HepG2 (cell line): ENCODE measurements at regions not wholly inside any gene's neighbourhood (a gene's known extent, or its start where the extent isn't known, plus 50 kb on each side); places are given as distances from the start of the nearest gene placed in this dataset.

ENCODE experiments used
- ATAC-seq: fragments of 200-7000 bp; cut with Tn5 transposase; 3 replicates; pipeline ENCODE4 v1.9.1; 2020; ENCODE audit warnings: mild to moderate bottlenecking, moderate library complexity
- BruUV-seq: library from RNA; stranded (reverse); fragments of 400-500 nt; replicated peaks from 2 replicates; lab custom pipeline; 2021; lab: Mats Ljungman, UMichigan
- CTCF ChIA-PET: fragments of 300-600 bp; formaldehyde crosslinking; extraction: SDS; loops from one replicate; lab custom pipeline; 2021; ENCODE audit warnings: low total read pairs, inconsistent platforms, low intra/inter-chr PET ratio; lab: Yijun Ruan, JAX
- POLR2A ChIA-PET: fragments of 350-600 bp; sonication (Branson Sonifier 250); formaldehyde crosslinking; loops from one replicate; lab custom pipeline; 2020; ENCODE audit warnings: antibody characterized with exemption, inconsistent platforms; lab: Yijun Ruan, JAX
- DNase-seq: peaks from one replicate; pipeline ENCODE4 v3.0.0-alpha.2; 2015; ENCODE audit warnings: low spot score
- FAIRE-seq: peaks from 3 replicates; lab custom pipeline; 2011; peaks lifted over from hg19 to GRCh38; lab: Jason Lieb, UNC
- H2AFZ ChIP-seq: one replicate; pipeline ENCODE4 v1.6.1; 2011; ENCODE audit warnings: low read length, inconsistent platforms
- H3K27ac ChIP-seq: fragments of 300-600 bp; 3 replicates; pipeline ENCODE4 v1.8.0; 2011; ENCODE audit warnings: mixed run types, mild to moderate bottlenecking, mixed read lengths, low read length, inconsistent platforms; ENCODE audit not compliant: insufficient read depth; ENCODE audit errors: extremely low read length
- H3K27me3 ChIP-seq, 2 experiments: fragments of 200-600 bp in 1 of 2; 2 replicates in 1 of 2; 3 replicates in 1 of 2; pipeline versions ENCODE4 v1.6.0 to v1.8.0; 2011; ENCODE audit warnings: low read length in 2 of 2, mild to moderate bottlenecking in 2 of 2, moderate library complexity in 2 of 2, inconsistent platforms in 1 of 2; ENCODE audit not compliant: insufficient read depth in 2 of 2, control insufficient read depth in 1 of 2
- H3K36me3 ChIP-seq, 2 experiments: fragments of 200-600 bp in 1 of 2; replicated peaks in 1 of 2; 2 replicates in 1 of 2; 3 replicates in 1 of 2; pipeline versions ENCODE4 v1.5.1 to v1.8.0; 2011; ENCODE audit warnings: low read length in 2 of 2, inconsistent platforms in 1 of 2; ENCODE audit not compliant: insufficient read depth in 2 of 2, control insufficient read depth in 1 of 2
- H3K4me1 ChIP-seq: 2 replicates; pipeline ENCODE4 v1.5.1; 2012; ENCODE audit warnings: low read length, inconsistent platforms; ENCODE audit not compliant: insufficient read depth
- H3K4me2 ChIP-seq: 2 replicates; pipeline ENCODE4 v1.6.0; 2011; ENCODE audit warnings: low read depth, low read length, inconsistent platforms
- H3K4me3 ChIP-seq, 3 experiments: fragments of 200-600 bp in 1 of 3; sonication (generic), shearing (Covaris generic) in 1 of 3; replicated peaks in 1 of 3; 2 replicates each; pipeline ENCODE4 v1.5.1; 2011 to 2016; ENCODE audit warnings: low read length in 3 of 3, inconsistent platforms in 2 of 3, low read depth in 2 of 3, mild to moderate bottlenecking in 2 of 3, control low read depth in 1 of 3, mixed read lengths in 1 of 3; ENCODE audit not compliant: insufficient read depth in 1 of 3
- H3K79me2 ChIP-seq: one replicate; pipeline ENCODE4 v1.6.1; 2011; ENCODE audit warnings: low read length, inconsistent platforms; ENCODE audit not compliant: insufficient read depth
- H3K9ac ChIP-seq: 2 replicates; pipeline ENCODE4 v1.6.0; 2011; ENCODE audit warnings: mild to moderate bottlenecking, low read depth, low read length, inconsistent platforms; ENCODE audit not compliant: insufficient read depth
- H3K9me3 ChIP-seq: 2 replicates; pipeline ENCODE4 v1.5.1; 2012; ENCODE audit warnings: mild to moderate bottlenecking, low read length
- H4K20me1 ChIP-seq: 2 replicates; pipeline ENCODE4 v1.6.0; 2011; ENCODE audit warnings: inconsistent platforms, mild to moderate bottlenecking, low read length, moderate library complexity; ENCODE audit not compliant: insufficient read depth
- CEBPG ChIP-seq: IDR thresholded peaks from 2 replicates; pipeline ENCODE4 v1.6.1; 2016
- GATAD2A ChIP-seq: IDR thresholded peaks from 2 replicates; pipeline ENCODE4 v1.6.1; 2016
- JARID2 ChIP-seq: sonication (generic); formaldehyde crosslinking; IDR thresholded peaks from 2 replicates; pipeline ENCODE4 v1.8.1; 2023; ENCODE audit warnings: missing genetic modification reagents, inconsistent platforms; ENCODE audit not compliant: insufficient replicate concordance
- ONECUT2 ChIP-seq: sonication (generic); formaldehyde crosslinking; IDR thresholded peaks from 2 replicates; pipeline ENCODE4 v1.4.0; 2020; ENCODE audit warnings: missing genetic modification reagents
- SIX4 ChIP-seq: sonication (generic); formaldehyde crosslinking; IDR thresholded peaks from 2 replicates; pipeline ENCODE4 v1.4.0; 2020; ENCODE audit warnings: missing genetic modification reagents
- ZNF780A ChIP-seq: sonication (generic); formaldehyde crosslinking; IDR thresholded peaks from 2 replicates; pipeline ENCODE4 v1.8.0; 2022; ENCODE audit warnings: mild to moderate bottlenecking, missing genetic modification reagents, moderate library complexity
- WGBS: methylation state at CpG from one replicate; pipeline ENCODE4 v1.1.6; 2017; ENCODE audit warnings: low lambda C conversion rate; 5-methylcytosine and 5-hydroxymethylcytosine counted together
- in situ Hi-C: cut with HindIII; loops from 2 replicates; pipeline ENCODE4 v1.10.0; 2017; ENCODE audit warnings: low pct_unique_long_range_greater_than_20kb; ENCODE audit not compliant: extremely low pct_ligation_motif_present
- intact Hi-C: fragments of 100-400 bp; cut with micrococcal nuclease; formaldehyde crosslinking; loops from one replicate; pipeline ENCODE4 v1.10.0; 2022; ENCODE audit not compliant: unreplicated experiment
- TF ChIP-seq, protein P1 (sequence below): sonication (generic); formaldehyde crosslinking; IDR thresholded peaks from 2 replicates; pipeline ENCODE4 v1.8.1; 2022; ENCODE audit warnings: mild to moderate bottlenecking, missing genetic modification reagents
- TF ChIP-seq, protein P2 (sequence below): sonication (generic); formaldehyde crosslinking; IDR thresholded peaks from 2 replicates; pipeline ENCODE4 v1.4.0; 2020; ENCODE audit warnings: mild to moderate bottlenecking, missing genetic modification reagents
- TF ChIP-seq, protein P3 (sequence below): sonication (generic); formaldehyde crosslinking; IDR thresholded peaks from 2 replicates; pipeline ENCODE4 v1.4.0; 2020; ENCODE audit warnings: mild to moderate bottlenecking, missing genetic modification reagents
- TF ChIP-seq, protein P4 (sequence below): sonication (generic); formaldehyde crosslinking; IDR thresholded peaks from 2 replicates; pipeline ENCODE4 v1.9.0; 2021; ENCODE audit warnings: missing genetic modification reagents, borderline replicate concordance
- TF ChIP-seq, protein P5 (sequence below): sonication (generic); formaldehyde crosslinking; IDR thresholded peaks from 2 replicates; pipeline ENCODE4 v1.4.0; 2020; ENCODE audit warnings: missing genetic modification reagents

DNA sequence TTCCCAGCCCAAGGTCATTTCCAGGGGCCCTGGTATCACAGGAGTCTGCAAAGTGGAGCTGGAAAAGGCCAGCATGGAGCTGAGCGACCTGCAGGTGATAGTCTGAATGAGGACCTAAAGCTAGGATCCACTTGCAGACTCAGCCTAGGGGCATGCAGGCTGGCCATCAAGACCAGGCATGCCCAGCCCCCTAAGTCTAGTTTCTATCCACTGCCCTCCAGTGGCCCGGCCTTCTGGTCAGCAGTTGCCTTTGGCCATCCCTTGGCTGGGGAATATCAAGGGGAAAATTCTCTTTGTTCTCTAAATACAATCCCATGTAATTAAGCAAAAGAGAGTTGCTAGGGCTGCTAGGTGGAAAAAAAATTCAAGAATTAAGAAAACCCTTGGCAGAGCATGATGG lies 96.3 kb upstream of the LHX5 start:
- H4K20me1 ChIP-seq: no peaks in the 10 kb centered on the region
- no peaks in the 10 kb centered on the region for H3K36me3 ChIP-seq
- H3K27me3 ChIP-seq: peaks cover 4 to 39% of the 10 kb centered on the region in 2 experiments
- in situ Hi-C loops: no loop called here
- no peaks in the 10 kb centered on the region for H3K9me3 ChIP-seq
- intact Hi-C loops: no loop called here
- H3K27ac ChIP-seq: no peak overlapping the region
- POLR2A ChIA-PET: no interaction called here
- no peak overlapping the region for H3K9ac ChIP-seq
- CTCF ChIA-PET: no interaction called here
- BruUV-seq: no TSS peak
- no peak overlapping the region for H3K4me3 ChIP-seq
- H2AFZ ChIP-seq: no peak overlapping the region
- DNase-seq (no peak), FAIRE-seq (no peak), ATAC-seq (no peak)
- no peak overlapping the region for H3K4me2 ChIP-seq
- WGBS: 17% methylated on average over 1 of the region's 2 CpGs
- H3K4me1 ChIP-seq: no peaks in the 10 kb centered on the region
- H3K79me2 ChIP-seq: no peaks in the 10 kb centered on the region
- TF ChIP-seq ZNF780A: no peak
- no peak for TF ChIP-seq GATAD2A (CRISPR knock-in tag)
- TF ChIP-seq ONECUT2: no peak
- TF ChIP-seq, protein P1, sequence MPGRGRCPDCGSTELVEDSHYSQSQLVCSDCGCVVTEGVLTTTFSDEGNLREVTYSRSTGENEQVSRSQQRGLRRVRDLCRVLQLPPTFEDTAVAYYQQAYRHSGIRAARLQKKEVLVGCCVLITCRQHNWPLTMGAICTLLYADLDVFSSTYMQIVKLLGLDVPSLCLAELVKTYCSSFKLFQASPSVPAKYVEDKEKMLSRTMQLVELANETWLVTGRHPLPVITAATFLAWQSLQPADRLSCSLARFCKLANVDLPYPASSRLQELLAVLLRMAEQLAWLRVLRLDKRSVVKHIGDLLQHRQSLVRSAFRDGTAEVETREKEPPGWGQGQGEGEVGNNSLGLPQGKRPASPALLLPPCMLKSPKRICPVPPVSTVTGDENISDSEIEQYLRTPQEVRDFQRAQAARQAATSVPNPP (CRISPR knock-in tag): no peak
- TF ChIP-seq, protein P2, sequence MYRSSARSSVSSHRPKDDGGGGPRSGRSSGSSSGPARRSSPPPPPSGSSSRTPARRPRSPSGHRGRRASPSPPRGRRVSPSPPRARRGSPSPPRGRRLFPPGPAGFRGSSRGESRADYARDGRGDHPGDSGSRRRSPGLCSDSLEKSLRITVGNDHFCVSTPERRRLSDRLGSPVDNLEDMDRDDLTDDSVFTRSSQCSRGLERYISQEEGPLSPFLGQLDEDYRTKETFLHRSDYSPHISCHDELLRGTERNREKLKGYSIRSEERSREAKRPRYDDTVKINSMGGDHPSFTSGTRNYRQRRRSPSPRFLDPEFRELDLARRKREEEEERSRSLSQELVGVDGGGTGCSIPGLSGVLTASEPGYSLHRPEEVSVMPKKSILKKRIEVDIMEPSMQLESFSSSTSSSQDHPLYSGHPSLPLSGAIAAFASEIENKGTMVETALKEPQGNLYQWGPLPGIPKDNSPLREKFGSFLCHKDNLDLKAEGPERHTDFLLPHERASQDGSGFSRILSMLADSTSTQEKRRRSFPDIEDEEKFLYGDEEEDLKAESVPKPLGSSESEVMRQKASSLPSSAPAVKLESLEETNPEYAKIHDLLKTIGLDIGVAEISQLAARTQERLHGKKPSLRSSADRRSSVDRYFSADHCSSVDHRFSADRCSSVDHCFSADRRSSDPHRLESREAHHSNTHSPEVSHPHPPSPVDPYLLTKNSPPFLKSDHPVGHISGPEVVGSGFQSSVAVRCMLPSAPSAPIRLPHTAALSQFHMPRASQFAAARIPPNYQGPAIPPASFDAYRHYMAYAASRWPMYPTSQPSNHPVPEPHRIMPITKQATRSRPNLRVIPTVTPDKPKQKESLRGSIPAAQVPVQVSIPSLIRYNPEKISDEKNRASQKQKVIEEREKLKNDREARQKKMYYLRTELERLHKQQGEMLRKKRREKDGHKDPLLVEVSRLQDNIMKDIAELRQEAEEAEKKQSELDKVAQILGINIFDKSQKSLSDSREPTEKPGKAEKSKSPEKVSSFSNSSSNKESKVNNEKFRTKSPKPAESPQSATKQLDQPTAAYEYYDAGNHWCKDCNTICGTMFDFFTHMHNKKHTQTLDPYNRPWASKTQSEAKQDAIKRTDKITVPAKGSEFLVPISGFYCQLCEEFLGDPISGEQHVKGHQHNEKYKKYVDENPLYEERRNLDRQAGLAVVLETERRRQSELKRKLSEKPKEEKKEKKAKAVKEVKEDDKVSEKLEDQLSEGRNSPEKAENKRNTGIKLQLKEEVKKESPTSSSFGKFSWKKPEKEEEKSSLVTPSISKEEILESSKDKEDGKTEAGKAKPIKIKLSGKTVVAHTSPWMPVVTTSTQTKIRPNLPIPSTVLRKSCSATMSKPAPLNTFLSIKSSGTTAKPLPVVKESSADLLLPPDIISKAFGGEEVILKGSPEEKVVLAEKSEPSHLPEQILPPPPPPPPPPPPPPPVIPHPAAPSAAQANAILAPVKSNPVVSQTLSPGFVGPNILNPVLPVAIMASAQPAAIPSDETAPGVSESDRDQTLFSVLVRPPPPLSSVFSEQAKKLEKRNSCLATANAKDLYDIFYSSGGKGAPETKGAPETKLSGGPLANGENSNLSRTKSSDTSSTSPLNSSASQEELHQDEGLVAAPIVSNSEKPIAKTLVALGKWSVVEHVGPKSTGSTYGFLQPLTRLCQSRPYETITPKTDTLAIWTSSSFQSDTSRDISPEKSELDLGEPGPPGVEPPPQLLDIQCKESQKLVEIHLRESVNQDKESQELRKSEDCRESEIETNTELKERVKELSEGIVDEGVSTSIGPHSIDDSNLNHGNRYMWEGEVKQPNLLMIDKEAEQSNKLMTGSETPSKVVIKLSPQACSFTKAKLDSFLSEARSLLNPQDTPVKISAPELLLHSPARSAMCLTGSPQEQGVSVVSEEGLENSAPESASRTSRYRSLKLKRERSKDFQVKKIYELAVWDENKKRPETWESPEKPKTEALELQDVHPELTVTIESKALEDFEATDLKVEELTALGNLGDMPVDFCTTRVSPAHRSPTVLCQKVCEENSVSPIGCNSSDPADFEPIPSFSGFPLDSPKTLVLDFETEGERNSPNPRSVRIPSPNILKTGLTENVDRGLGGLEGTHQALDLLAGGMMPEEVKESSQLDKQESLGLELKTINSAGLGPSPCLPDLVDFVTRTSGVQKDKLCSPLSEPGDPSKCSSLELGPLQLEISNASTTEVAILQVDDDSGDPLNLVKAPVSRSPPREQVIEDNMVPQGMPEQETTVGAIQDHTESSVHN (CRISPR knock-in tag): no peak
- TF ChIP-seq, protein P3, sequence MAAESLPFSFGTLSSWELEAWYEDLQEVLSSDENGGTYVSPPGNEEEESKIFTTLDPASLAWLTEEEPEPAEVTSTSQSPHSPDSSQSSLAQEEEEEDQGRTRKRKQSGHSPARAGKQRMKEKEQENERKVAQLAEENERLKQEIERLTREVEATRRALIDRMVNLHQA (CRISPR knock-in tag): no peak
- TF ChIP-seq CEBPG (CRISPR knock-in tag): no peak
- TF ChIP-seq, protein P4, sequence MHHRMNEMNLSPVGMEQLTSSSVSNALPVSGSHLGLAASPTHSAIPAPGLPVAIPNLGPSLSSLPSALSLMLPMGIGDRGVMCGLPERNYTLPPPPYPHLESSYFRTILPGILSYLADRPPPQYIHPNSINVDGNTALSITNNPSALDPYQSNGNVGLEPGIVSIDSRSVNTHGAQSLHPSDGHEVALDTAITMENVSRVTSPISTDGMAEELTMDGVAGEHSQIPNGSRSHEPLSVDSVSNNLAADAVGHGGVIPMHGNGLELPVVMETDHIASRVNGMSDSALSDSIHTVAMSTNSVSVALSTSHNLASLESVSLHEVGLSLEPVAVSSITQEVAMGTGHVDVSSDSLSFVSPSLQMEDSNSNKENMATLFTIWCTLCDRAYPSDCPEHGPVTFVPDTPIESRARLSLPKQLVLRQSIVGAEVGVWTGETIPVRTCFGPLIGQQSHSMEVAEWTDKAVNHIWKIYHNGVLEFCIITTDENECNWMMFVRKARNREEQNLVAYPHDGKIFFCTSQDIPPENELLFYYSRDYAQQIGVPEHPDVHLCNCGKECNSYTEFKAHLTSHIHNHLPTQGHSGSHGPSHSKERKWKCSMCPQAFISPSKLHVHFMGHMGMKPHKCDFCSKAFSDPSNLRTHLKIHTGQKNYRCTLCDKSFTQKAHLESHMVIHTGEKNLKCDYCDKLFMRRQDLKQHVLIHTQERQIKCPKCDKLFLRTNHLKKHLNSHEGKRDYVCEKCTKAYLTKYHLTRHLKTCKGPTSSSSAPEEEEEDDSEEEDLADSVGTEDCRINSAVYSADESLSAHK (CRISPR knock-in tag): no peak
- TF ChIP-seq SIX4 (CRISPR knock-in tag): no peak
- TF ChIP-seq, protein P5, sequence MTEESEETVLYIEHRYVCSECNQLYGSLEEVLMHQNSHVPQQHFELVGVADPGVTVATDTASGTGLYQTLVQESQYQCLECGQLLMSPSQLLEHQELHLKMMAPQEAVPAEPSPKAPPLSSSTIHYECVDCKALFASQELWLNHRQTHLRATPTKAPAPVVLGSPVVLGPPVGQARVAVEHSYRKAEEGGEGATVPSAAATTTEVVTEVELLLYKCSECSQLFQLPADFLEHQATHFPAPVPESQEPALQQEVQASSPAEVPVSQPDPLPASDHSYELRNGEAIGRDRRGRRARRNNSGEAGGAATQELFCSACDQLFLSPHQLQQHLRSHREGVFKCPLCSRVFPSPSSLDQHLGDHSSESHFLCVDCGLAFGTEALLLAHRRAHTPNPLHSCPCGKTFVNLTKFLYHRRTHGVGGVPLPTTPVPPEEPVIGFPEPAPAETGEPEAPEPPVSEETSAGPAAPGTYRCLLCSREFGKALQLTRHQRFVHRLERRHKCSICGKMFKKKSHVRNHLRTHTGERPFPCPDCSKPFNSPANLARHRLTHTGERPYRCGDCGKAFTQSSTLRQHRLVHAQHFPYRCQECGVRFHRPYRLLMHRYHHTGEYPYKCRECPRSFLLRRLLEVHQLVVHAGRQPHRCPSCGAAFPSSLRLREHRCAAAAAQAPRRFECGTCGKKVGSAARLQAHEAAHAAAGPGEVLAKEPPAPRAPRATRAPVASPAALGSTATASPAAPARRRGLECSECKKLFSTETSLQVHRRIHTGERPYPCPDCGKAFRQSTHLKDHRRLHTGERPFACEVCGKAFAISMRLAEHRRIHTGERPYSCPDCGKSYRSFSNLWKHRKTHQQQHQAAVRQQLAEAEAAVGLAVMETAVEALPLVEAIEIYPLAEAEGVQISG (CRISPR knock-in tag): no peak
- TF ChIP-seq JARID2: no peak
